Thoracic aorta (tissue), 2 donors: ENCODE measurements at regions not wholly inside any gene's neighbourhood (a gene's known extent, or its start where the extent isn't known, plus 50 kb on each side); places are given as distances from the start of the nearest gene placed in this dataset.

Experiments
- ATAC-seq: fragments of 150-250 bp; one replicate; pipeline ENCODE4 v1.8.0; 2017; ENCODE audit warnings: low read depth; ENCODE audit not compliant: insufficient number of reproducible peaks, low FRiP score
- DNase-seq: peaks from one replicate; pipeline ENCODE4 v3.0.0-alpha.2; 2020; ENCODE audit warnings: low spot score
- H3K27ac ChIP-seq, 2 donors: fragments of 200-600 bp; sonication (generic); 1 replicate in 1 of 2; 2 replicates in 1 of 2; pipeline ENCODE4 v1.5.1; 2016; ENCODE audit warnings: mild to moderate bottlenecking in 2 of 2, moderate library complexity in 2 of 2
- H3K27me3 ChIP-seq: fragments of 200-600 bp; sonication (generic); replicated peaks from 2 replicates; pipeline ENCODE4 v1.6.0; 2016; ENCODE audit warnings: mild to moderate bottlenecking; ENCODE audit not compliant: insufficient read depth
- H3K36me3 ChIP-seq: fragments of 200-600 bp; sonication (generic); one replicate; pipeline ENCODE4 v1.5.1; 2016
- H3K4me1 ChIP-seq, 2 donors: fragments of 200-600 bp; sonication (generic); 1 replicate in 1 of 2; 2 replicates in 1 of 2; pipeline versions ENCODE4 v1.5.1 to v1.6.0; 2016; ENCODE audit warnings: low read depth in 2 of 2, mild to moderate bottlenecking in 1 of 2; ENCODE audit not compliant: control insufficient read depth in 1 of 2
- H3K4me3 ChIP-seq: fragments of 200-600 bp; sonication (generic); 2 replicates; pipeline ENCODE4 v1.5.1; 2016; ENCODE audit warnings: mild to moderate bottlenecking
- H3K9me3 ChIP-seq: fragments of 200-600 bp; sonication (generic); 2 replicates; pipeline ENCODE4 v1.5.1; 2016
- CTCF ChIP-seq: fragments of 200-600 bp; sonication (generic); IDR thresholded peaks from one replicate; pipeline ENCODE4 v1.5.1; 2019; ENCODE audit warnings: antibody characterized with exemption

- Histone ChIP-seq H3K27me3 (no peaks in the 10 kb centered on the region), H3K4me1 (no peaks in the 10 kb centered on the region), H3K36me3 (no peaks in the 10 kb centered on the region), H3K4me3 (no peak overlapping the region), H3K27ac (no peak overlapping the region), H3K9me3 (no peaks in the 10 kb centered on the region)
- no peak for ATAC-seq
- TF ChIP-seq CTCF = no peak
- DNase-seq = no peak
Observed at GRCh38 chr4:28341784-28342183, 1481.1 kb downstream of the STIM2 start.

- Histone ChIP-seq H3K36me3 (no peaks in the 10 kb centered on the region), H3K9me3 (no peaks in the 10 kb centered on the region), H3K27ac (no peak overlapping the region), H3K4me3 (no peak overlapping the region), H3K27me3 (no peaks in the 10 kb centered on the region), H3K4me1 (no peaks in the 10 kb centered on the region)
- no peak for TF ChIP-seq CTCF
- no peak for DNase-seq
- no peak for ATAC-seq
Observed at GRCh38 chr4:28350485-28350884, 1489.8 kb downstream of the STIM2 start.

GRCh38 chr4:28351102-28351501 lies 1490.5 kb downstream of the STIM2 start:
- Histone ChIP-seq H3K4me1 (no peaks in the 10 kb centered on the region), H3K27ac (no peak overlapping the region), H3K36me3 (no peaks in the 10 kb centered on the region), H3K9me3 (no peaks in the 10 kb centered on the region), H3K4me3 (no peak overlapping the region), H3K27me3 (no peaks in the 10 kb centered on the region)
- DNase-seq = no peak
- TF ChIP-seq CTCF = no peak
- no peak for ATAC-seq

GRCh38 chr4:28351826-28352225 lies 1491.2 kb downstream of the STIM2 start:
- Histone ChIP-seq H3K4me3 (no peak overlapping the region), H3K27me3 (no peaks in the 10 kb centered on the region), H3K9me3 (no peaks in the 10 kb centered on the region), H3K27ac (no peak overlapping the region), H3K4me1 (no peaks in the 10 kb centered on the region), H3K36me3 (no peaks in the 10 kb centered on the region)
- ATAC-seq (no peak), DNase-seq (no peak)
- no peak for TF ChIP-seq CTCF

GRCh38 chr4:28354880-28355656 lies 1494.4 kb downstream of the STIM2 start:
- H3K4me3 ChIP-seq = no peak overlapping the region
- DNase-seq = no peak
- H3K4me1 ChIP-seq = no peaks in the 10 kb centered on the region
- TF ChIP-seq CTCF = no peak
- no peak for ATAC-seq
- H3K36me3 ChIP-seq = no peaks in the 10 kb centered on the region
- no peak overlapping the region for H3K27ac ChIP-seq
- H3K27me3 ChIP-seq = no peaks in the 10 kb centered on the region
- H3K9me3 ChIP-seq = no peaks in the 10 kb centered on the region
